Stimulated activated naive B cell treated with anti-CD40 and anti-IgM and Interleukin-4, amounts not matched to agents 10 μg/mL and 1 μg/mL and 100 μg/mL, for 72 hours (primary cell): ENCODE measurements at regions not wholly inside any gene's neighbourhood (a gene's known extent, or its start where the extent isn't known, plus 50 kb on each side); places are given as distances from the start of the nearest gene placed in this dataset.

Experiments
- ATAC-seq, 2 donors: fragments of 150-1000 bp; cut with Tn5 transposase; replicated peaks; 2 replicates each; pipeline ENCODE4 v1.10.0; 2021; ENCODE audit warnings: moderate library complexity in 1 of 2
- DNase-seq: peaks from one replicate; pipeline ENCODE4 v3.0.0; 2021
- H3K27ac Mint-ChIP-seq: one replicate; pipeline ENCODE4 v1.8.0; 2022; ENCODE audit warnings: mild to moderate bottlenecking, mixed read lengths
- H3K27me3 Mint-ChIP-seq, 2 donors: one replicate each; pipeline ENCODE4 v1.8.0; 2022; ENCODE audit warnings: mixed read lengths in 2 of 2
- H3K36me3 Mint-ChIP-seq, 2 donors: one replicate each; pipeline ENCODE4 v1.8.0; 2022; ENCODE audit warnings: mixed read lengths in 2 of 2, mild to moderate bottlenecking in 1 of 2
- H3K4me1 Mint-ChIP-seq, 2 donors: one replicate each; pipeline ENCODE4 v1.8.0; 2022; ENCODE audit warnings: mixed read lengths in 2 of 2, mild to moderate bottlenecking in 1 of 2
- H3K4me3 Mint-ChIP-seq, 2 donors: one replicate each; pipeline ENCODE4 v1.8.0; 2022; ENCODE audit warnings: mild to moderate bottlenecking in 2 of 2, mixed read lengths in 2 of 2, moderate library complexity in 1 of 2
- H3K9me3 Mint-ChIP-seq, 2 donors: one replicate each; pipeline ENCODE4 v1.8.0; 2022; ENCODE audit warnings: mixed read lengths in 2 of 2, mild to moderate bottlenecking in 1 of 2

DNA sequence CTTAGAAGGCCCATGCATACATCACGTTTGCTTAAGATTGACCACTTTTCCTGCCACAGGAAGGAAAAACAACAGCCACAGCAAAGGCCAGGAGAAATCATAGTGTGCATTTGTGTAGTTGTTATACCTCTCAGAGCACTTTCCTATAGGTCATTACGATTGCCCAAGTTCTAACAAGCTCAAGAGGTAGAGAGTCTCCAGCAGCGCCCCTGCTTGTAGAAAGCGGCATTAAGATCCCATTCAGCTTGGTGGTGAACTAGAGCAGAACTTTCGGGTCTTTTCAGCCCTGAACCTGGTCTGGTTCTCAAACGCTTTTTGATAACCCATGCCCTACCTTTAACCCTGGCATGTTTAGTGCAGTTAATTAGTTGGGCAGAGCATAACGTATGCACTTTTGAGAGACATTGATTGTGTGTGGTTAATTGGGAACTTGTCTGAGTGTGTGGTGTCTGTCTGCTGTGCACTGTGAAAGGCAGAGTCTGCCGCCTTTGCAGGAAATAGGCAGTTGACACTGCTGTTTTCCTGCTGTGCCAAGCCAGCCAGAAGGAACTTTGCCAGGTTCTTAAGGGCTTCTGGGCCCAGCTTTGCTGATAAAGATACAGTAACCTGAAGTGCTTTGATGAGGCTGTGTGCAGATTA lies 109.9 kb upstream of the CLMP start:
- H3K27ac Mint-ChIP-seq: no peak overlapping the region
- no peak overlapping the region for H3K4me3 Mint-ChIP-seq
- H3K36me3 Mint-ChIP-seq: no peaks in the 10 kb centered on the region
- H3K9me3 Mint-ChIP-seq: no peaks in the 10 kb centered on the region
- peaks cover 13 to 38% of the 10 kb centered on the region in 2 donors for H3K4me1 Mint-ChIP-seq
- H3K27me3 Mint-ChIP-seq: peaks cover 7 to 33% of the 10 kb centered on the region in 2 donors
- ATAC-seq: no peak
- no peak for DNase-seq

DNA sequence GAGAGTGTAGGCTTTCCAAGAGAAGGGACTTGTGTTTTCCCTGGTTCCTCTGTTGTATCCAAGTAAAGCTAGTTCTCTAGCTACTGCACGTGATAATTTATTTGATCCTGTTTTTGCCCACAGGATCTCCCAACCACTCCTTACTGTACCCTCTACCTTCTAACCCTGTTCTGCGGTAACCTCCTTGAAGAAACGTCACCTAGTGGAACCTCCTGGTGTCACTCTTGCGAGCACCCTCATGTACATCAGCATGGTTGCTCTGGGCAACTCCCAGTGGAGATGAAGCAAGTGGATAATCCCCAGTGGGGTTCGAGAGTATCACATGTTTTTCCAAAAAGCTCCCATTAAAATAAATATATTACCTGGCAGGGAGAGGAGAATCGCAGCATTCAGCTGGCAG lies 108.9 kb upstream of the CLMP start:
- no peak for ATAC-seq
- no peak for DNase-seq
- Mint-ChIP-seq H3K36me3 (no peaks in the 10 kb centered on the region), H3K4me1 (peaks cover 13 to 38% of the 10 kb centered on the region in 2 donors), H3K4me3 (no peak overlapping the region), H3K27me3 (peaks cover 7 to 33% of the 10 kb centered on the region in 2 donors), H3K9me3 (no peaks in the 10 kb centered on the region), H3K27ac (no peak overlapping the region)

DNA sequence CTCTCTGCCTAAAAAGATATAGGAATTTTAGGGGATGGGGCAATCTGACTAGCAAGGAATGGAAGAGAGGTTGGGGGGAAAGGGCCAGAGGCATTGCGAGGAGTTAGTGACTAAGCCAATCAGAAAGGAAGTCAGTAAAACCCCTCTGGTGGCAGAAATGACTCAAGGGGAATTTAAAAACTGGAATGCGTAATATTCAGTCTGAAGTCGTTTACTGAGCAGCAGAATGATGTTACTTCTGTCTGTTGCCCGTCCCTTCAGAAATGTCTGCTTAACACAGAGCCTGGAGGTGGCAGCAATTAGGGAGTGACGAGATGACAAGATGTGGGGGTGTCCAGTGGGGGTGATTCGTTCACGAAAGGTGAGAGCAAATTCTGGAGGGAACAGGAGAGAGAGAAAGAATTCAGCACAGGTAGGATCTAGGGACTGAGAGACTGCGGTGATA lies 107.7 kb upstream of the CLMP start:
- peak; percentile 70 to 77 for ATAC-seq
- Mint-ChIP-seq H3K4me1 (peaks cover 13 to 37% of the 10 kb centered on the region in 2 donors), H3K9me3 (no peaks in the 10 kb centered on the region), H3K27ac (peak overlapping the region; percentile 25), H3K36me3 (no peaks in the 10 kb centered on the region), H3K4me3 (peak overlapping the region in 1 of 2 donors; percentile 34), H3K27me3 (peaks cover 7 to 33% of the 10 kb centered on the region in 2 donors)
- DNase-seq: peak; percentile 34

DNA sequence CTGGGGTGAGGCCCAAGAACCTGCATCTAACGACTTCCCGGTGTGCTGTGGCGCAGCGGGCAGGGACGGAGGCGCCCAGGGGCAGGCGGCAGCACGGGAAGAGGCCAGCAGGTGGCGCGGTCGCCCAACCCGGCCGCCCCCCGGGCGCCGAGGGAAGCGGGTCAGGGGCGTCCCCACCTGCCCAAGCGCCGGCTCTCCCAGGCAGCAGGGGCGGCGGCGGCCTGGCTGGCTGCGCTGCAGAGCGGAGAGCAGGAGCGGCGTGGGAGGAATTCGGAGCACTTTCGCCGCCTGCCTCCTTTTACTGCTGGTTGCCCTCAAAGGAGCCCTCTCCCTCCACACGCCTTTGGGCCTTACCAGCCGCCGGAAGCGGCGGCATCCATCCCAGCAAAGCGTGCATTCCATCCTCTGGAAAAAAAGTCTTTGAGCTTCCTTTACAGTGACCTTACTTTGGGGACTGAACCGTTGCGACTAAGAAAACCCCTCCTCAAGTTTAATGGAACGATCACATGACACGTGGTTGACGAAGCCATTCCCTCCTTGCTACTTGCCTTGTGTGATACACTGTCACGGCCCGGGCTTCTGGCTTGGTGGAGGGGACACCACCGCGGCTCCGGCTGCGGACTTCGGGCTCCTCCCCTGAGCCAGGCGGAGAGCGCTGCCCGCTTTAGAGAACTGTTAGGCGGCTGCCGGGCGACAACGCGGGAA lies 106.8 kb upstream of the CLMP start:
- H3K4me3 Mint-ChIP-seq: peak overlapping the region; percentile 64 to 72
- no peaks in the 10 kb centered on the region for H3K9me3 Mint-ChIP-seq
- H3K36me3 Mint-ChIP-seq: no peaks in the 10 kb centered on the region
- DNase-seq: peak; percentile 59
- H3K27ac Mint-ChIP-seq: peak overlapping the region; percentile 88
- H3K27me3 Mint-ChIP-seq: peaks cover 7 to 27% of the 10 kb centered on the region in 2 donors
- H3K4me1 Mint-ChIP-seq: peaks cover 13 to 32% of the 10 kb centered on the region in 2 donors
- peak; percentile 78 to 84 for ATAC-seq

DNA sequence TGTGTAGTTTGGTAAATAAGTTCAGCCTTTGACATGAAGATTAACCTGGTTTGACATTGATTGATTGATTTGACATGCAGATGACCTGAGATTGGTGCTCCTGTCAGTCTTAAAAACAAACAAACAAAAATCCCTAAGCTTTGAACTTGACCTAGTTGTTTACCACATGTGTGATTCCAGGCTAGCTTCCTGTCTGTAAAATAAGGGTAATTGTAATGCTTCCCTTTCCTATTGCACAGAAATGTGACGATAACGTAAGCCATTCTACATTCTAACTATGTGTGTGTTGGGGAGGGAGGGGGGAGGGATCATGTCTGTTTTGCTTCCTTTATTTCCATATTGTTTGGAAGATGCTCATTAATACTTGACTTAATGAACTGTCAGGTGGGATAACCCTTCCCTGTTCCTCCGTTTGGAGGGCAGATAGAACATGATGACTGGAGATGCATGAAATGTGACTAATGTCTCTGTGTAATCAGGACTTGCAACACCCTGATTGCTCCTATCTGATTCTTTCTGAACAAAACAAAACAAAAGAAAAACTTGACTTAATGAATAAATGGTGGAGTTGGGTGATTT lies 106.1 kb upstream of the CLMP start:
- Mint-ChIP-seq H3K4me1 (peaks cover 13 to 32% of the 10 kb centered on the region in 2 donors), H3K27ac (no peak overlapping the region), H3K36me3 (no peaks in the 10 kb centered on the region), H3K27me3 (peaks cover 7 to 27% of the 10 kb centered on the region in 2 donors), H3K4me3 (peak overlapping the region; percentile 53 to 72), H3K9me3 (no peaks in the 10 kb centered on the region)
- ATAC-seq: no peak
- no peak for DNase-seq

DNA sequence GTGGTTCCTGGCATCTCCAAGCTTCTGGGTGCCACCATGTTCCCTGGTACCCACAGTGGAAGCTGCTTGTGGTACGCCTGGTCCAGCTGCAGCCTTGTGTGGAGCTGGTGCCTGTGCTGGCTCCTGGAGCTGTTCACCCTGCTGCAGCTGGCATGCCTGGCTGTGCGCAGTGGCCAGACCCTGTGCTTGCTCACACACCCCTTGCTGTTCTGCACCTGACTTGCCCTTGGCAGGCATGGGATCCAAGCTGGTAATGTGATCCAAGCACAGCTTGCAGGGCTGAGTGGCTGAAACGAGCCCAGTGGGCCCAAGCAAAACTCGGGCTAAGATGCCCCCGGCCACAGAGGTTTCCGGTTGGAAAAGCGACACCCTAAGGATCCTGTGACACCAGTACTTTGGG lies 104.7 kb upstream of the CLMP start:
- Mint-ChIP-seq H3K36me3 (no peaks in the 10 kb centered on the region), H3K4me3 (no peak overlapping the region), H3K27ac (no peak overlapping the region), H3K9me3 (no peaks in the 10 kb centered on the region), H3K27me3 (peaks cover 7 to 27% of the 10 kb centered on the region in 2 donors), H3K4me1 (peaks cover 13 to 32% of the 10 kb centered on the region in 2 donors)
- ATAC-seq (no peak), DNase-seq (no peak)

DNA sequence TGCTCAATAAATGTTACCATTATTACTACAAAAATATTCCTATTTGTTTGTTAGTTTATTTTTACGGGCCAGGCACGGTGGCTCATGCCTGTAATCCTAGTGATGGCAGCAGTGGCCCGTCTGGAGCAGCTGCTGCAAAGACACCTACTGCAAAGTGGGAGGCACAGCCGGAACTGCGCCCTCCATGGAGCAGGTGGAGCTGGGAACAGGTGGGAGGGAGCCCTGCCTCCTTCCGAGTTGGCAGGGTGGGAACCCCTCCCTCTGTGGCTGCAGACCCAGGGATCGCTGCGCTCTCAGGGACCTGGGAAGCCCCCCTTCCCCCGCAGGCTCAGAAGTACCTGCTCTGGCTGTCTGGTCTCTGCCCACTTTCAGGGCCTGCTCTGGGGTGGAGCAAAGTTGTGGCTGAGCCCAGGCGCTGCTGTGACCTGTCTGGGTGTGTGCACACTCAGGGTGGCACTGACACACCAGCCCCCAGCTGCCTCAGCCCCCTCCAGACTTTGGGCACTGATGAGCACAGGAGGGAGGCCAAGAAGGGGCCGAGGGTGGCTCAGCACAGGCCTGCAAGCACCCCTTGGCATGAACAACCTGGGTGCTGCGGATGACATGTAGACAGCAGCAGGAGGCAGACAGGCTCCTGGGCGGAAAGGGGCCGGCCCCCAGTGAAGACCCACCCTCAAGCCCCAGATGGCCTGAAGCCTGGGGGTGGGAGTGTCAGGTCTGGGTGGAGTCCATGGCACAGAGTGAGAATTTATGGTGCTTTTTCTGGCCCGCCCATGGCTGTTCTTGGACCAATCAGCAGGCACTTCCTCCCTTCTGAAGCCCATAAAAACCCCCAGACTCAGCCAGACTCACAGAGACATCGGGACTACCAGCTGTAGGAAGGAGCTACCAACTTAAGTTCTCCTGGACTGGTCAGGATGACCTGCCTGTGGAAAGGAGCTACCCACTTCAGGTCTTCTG lies 103.7 kb upstream of the CLMP start:
- Mint-ChIP-seq H3K27me3 (peaks cover 7 to 19% of the 10 kb centered on the region in 2 donors), H3K27ac (no peak overlapping the region), H3K36me3 (no peaks in the 10 kb centered on the region), H3K9me3 (no peaks in the 10 kb centered on the region), H3K4me1 (peaks cover 13 to 28% of the 10 kb centered on the region in 2 donors), H3K4me3 (no peak overlapping the region)
- ATAC-seq (no peak), DNase-seq (no peak)

DNA sequence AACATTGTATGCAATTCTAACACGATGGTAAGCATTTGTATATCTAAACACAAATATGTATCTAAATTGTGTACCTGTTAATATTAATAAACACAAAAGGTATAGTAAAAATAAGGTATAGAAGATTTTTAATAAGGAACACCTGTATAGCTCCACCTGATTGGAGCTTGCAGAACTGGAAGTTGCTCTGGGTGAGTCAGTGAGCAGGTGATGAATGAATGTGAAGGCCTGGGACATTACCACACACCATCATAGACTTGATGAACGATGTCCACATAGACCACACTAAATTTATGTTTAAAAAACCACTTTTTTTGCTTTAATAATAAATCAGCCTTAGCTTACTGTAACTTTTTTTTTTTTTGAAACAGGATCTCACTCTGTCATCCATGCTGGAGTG lies 97.6 kb upstream of the CLMP start:
- Mint-ChIP-seq H3K4me3 (no peak overlapping the region), H3K27ac (no peak overlapping the region), H3K36me3 (no peaks in the 10 kb centered on the region), H3K9me3 (peaks cover 2 to 3% of the 10 kb centered on the region in 2 donors), H3K27me3 (no peaks in the 10 kb centered on the region), H3K4me1 (no peaks in the 10 kb centered on the region)
- ATAC-seq (no peak), DNase-seq (no peak)

DNA sequence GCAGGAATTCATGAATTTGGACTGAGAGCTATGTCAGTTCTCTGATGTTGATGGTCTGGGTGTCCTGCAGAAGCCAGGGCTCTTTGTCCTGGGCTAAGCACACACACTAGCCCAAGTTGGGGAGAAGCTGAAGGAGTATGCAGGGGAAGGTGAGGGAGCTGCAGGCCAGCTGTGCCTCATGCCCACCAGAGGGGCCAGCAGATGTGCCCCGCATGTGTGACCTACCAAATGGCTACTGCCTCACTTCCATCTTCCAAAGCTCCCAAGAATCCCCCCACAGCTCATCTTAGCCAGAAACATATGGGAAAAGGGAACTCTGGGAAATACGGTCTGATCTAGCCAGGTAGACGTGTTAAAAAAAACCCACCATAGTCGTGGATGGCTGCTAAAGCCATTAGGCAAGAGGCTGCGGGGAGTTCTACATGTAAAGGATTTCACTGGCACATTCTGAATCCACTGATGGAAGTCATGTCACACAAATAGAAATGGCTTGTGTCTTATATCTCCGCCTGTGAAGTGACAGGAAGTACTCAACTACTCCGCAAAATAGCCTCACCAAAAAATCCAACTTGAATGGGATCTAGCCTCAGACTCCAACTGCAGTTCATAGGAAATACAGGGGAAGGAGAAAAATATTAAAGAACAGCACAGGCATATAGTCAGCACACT lies 96.3 kb upstream of the CLMP start:
- no peak overlapping the region for H3K4me3 Mint-ChIP-seq
- peaks cover 2 to 3% of the 10 kb centered on the region in 2 donors for H3K9me3 Mint-ChIP-seq
- ATAC-seq (no peak), DNase-seq (no peak)
- H3K36me3 Mint-ChIP-seq: no peaks in the 10 kb centered on the region
- peaks cover 3 to 6% of the 10 kb centered on the region in 2 donors for H3K4me1 Mint-ChIP-seq
- no peak overlapping the region for H3K27ac Mint-ChIP-seq
- H3K27me3 Mint-ChIP-seq: no peaks in the 10 kb centered on the region

DNA sequence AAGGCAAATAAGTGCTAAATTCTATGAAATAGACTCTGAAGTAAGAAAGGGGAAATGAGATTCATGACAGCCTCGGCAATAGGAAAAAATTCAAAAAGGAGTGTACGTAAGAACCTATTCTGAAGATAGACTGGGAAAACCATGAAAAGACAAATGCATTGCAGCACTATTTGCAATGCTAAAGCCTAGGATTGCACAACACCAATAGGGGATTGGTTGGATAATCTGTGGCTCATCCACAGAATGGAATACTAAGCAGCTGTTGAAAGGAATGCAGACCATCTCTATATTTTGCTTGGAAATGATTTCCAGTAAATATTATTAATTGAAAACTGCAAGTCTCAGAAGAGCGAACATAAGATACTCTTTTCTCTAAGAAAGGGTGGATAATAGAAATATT lies 91.7 kb upstream of the CLMP start:
- Mint-ChIP-seq H3K27ac (no peak overlapping the region), H3K4me3 (no peak overlapping the region), H3K9me3 (peaks cover 2 to 3% of the 10 kb centered on the region in 2 donors), H3K4me1 (peaks cover 7% of the 10 kb centered on the region in 2 donors), H3K27me3 (peaks cover 7 to 9% of the 10 kb centered on the region in 2 donors), H3K36me3 (peaks cover 0 to 3% of the 10 kb centered on the region in 2 donors)
- no peak for DNase-seq
- ATAC-seq: no peak

DNA sequence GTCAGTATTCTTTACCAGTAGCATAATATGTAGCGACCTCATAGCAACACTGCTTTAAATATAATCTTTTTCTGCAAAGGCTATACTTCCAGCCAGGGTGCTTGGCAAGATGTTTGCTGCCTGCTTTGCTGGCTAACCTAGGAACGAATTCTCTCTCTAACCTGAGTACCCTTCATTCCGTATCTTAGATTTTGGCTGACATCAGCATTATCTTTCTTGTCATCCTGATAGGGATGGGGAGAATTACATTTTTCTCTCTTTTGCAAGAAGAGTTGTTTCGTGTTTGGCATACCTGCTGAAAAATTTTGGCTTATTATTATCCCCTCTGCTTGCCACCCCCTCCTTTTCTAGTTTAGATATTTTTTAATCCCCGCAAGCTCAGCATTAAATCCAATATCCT lies 91.2 kb upstream of the CLMP start:
- no peak for ATAC-seq
- DNase-seq: no peak
- no peak overlapping the region for H3K4me3 Mint-ChIP-seq
- H3K27me3 Mint-ChIP-seq: peaks cover 7 to 9% of the 10 kb centered on the region in 2 donors
- H3K36me3 Mint-ChIP-seq: peaks cover 0 to 3% of the 10 kb centered on the region in 2 donors
- peaks cover 7% of the 10 kb centered on the region in 2 donors for H3K4me1 Mint-ChIP-seq
- peaks cover 3% of the 10 kb centered on the region in 2 donors for H3K9me3 Mint-ChIP-seq
- no peak overlapping the region for H3K27ac Mint-ChIP-seq

DNA sequence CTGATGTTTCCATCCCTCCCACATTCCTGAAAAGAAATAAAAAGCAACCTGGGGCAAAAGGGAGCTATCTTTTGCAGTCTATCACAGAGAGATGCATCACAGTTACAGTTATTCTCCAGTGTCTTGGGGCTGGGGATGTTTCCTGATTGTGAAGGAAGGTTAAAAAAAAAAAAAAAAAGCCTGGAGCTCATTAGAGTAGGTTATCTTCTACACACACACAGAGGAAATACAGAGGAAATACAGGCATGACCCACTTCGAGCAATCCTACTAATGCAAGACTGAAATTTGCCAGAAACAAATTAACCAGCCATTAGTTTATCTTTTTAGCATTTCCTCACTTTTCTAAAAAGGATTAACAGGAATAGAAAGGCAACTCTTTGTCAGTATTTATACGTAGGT lies 89.4 kb upstream of the CLMP start:
- H3K27me3 Mint-ChIP-seq: peaks cover 7 to 9% of the 10 kb centered on the region in 2 donors
- no peak for ATAC-seq

DNA sequence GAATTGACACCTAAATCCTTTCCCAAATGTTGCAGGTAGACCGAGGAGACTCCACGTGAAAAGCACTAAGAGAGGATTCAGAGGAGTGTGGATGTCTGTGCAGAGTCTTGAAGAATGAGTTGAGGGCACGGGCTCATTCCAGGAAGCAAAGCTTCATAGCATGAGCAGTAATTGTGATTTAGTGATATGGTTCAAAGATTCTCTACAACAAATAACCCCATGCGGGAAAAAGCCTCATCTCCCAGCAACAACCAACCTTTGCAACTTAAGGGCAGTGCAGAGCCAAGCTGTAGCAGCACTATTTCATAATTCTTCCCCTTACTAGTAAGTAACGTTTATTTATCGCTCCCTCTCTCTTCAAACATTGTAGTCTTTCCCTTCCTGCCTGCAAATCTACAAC lies 87.5 kb upstream of the CLMP start:
- peaks cover 0 to 3% of the 10 kb centered on the region in 2 donors for H3K9me3 Mint-ChIP-seq
- ATAC-seq: no peak
- H3K4me3 Mint-ChIP-seq: no peak overlapping the region
- H3K36me3 Mint-ChIP-seq: peaks cover 0 to 3% of the 10 kb centered on the region in 2 donors
- peaks cover 7% of the 10 kb centered on the region in 2 donors for H3K4me1 Mint-ChIP-seq
- H3K27ac Mint-ChIP-seq: no peak overlapping the region
- H3K27me3 Mint-ChIP-seq: peaks cover 7 to 9% of the 10 kb centered on the region in 2 donors
- no peak for DNase-seq

More for the DNA sequence above, 89.4 kb upstream of the CLMP start:
- Mint-ChIP-seq H3K27ac (no peak overlapping the region), H3K36me3 (peaks cover 0 to 3% of the 10 kb centered on the region in 2 donors), H3K4me3 (no peak overlapping the region), H3K4me1 (peaks cover 7% of the 10 kb centered on the region in 2 donors), H3K9me3 (peaks cover 3 to 4% of the 10 kb centered on the region in 2 donors)
- DNase-seq: no peak
